ENCODE measurements at regions not wholly inside any gene's neighbourhood (a gene's known extent, or its start where the extent isn't known, plus 50 kb on each side); places are given as distances from the start of the nearest gene placed in this dataset.

DNA sequence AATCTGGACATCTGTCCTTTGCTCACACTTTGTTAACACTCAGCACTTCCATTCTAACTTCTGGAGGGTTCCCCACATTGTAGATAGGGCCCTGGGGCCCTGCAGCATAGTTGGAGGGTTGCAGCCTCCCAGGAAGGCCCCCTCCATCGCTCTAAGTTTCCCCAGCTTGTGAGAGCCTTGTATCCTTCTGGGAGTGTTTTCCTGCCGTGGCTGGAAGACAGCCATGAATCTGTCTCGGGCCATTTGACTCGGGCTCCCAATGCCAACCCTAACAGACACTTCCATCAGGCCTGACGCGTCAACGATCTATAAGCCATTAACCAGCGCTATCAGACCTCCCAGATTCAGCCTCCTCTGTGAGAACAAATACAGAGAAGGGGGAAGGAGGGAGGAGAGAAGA is 263.7 kb upstream of the RPL38 start:
- no peak overlapping the region for H3K14ac ChIP-seq (ENCODE audit: insufficient read length)
- FAIRE-seq (no peak), DNase-seq (ENCODE audit: low read depth in 1 of 2, low spot score in 2 of 2) (no peak)
- no peak overlapping the region for H3K23ac ChIP-seq (ENCODE audit: insufficient read length)
- H4K91ac ChIP-seq (replicated peaks; ENCODE audit: insufficient read length, low read length), result no peak overlapping the region
- H2BK15ac ChIP-seq (ENCODE audit: low read length), result no peak overlapping the region
- H3K4me3 ChIP-seq (ENCODE audit: extremely low read depth in 1 of 4, insufficient read depth in 2 of 4, low read depth in 3 of 4, low read length in 4 of 4), result no peak overlapping the region
- no peak overlapping the region for H2BK120ac ChIP-seq (replicated peaks; ENCODE audit: low read depth, low read length)
- no peak overlapping the region for H3K4me2 ChIP-seq (ENCODE audit: insufficient read depth in 1 of 2, low read depth in 2 of 2, low read length in 2 of 2)
- no peaks in the 10 kb centered on the region for H3K79me1 ChIP-seq (ENCODE audit: low read depth, low read length)
- no peaks in the 10 kb centered on the region for H3K9me3 ChIP-seq (ENCODE audit: insufficient read depth in 2 of 2, low read depth in 1 of 2, low read length in 1 of 2)
- no peak overlapping the region for H2BK5ac ChIP-seq (ENCODE audit: low read depth, low read length)
- CTCF ChIA-PET (ENCODE audit: partially characterized antibody), result interaction anchor here (1.3 to 1.4 kb wide), 2 partner anchors 10 to 57 kb away, joined by 6 to 7 read pairs; no protein-coding TSS in a partner anchor
- no peak overlapping the region for H2BK20ac ChIP-seq (ENCODE audit: low read length)
- no peak overlapping the region for H3K27ac ChIP-seq (ENCODE audit: low read depth, low read length)
- no peak overlapping the region for H4K8ac ChIP-seq (ENCODE audit: extremely low read depth, insufficient read depth, low read length)
- no peak overlapping the region for H3K9ac ChIP-seq (replicated peaks in 1 of 4; ENCODE audit: extremely low read depth in 1 of 4, low read depth in 3 of 4, low read length in 3 of 4)
- H4K5ac ChIP-seq (ENCODE audit: insufficient read length, low read depth, low read length), result no peak overlapping the region
- H3K56ac ChIP-seq (replicated peaks; ENCODE audit: insufficient read length, low read depth, low read length), result no peak overlapping the region
- 70% methylated on average over 4 of the region's 8 CpGs; no CpG with 5 or more reads in 1 of the 2 experiments for WGBS, 2 experiments (ENCODE audit: extremely low coverage in 1 of 2, insufficient coverage in 1 of 2, insufficient read length in 1 of 2, insufficient replicate concordance in 2 of 2, low coverage in 1 of 2, low lambda C conversion rate in 2 of 2, missing lambda C conversion rate in 1 of 2)
- H2BK12ac ChIP-seq (ENCODE audit: low read depth, low read length), result no peak overlapping the region
- no peaks in the 10 kb centered on the region; the same call in 1 of the 2 replicates for H3K23me2 ChIP-seq (ENCODE audit: low read depth, low read length)
- no peak overlapping the region for H3K18ac ChIP-seq (ENCODE audit: extremely low read depth, low read length)
- H2AK5ac ChIP-seq (ENCODE audit: low read depth, low read length), result no peak overlapping the region
- H2AFZ ChIP-seq (ENCODE audit: low read length), result no peak overlapping the region
- no peaks in the 10 kb centered on the region for H3K36me3 ChIP-seq (ENCODE audit: control insufficient read depth in 2 of 4, insufficient read depth in 4 of 4, low read length in 3 of 4)
- H4K20me1 ChIP-seq (replicated peaks in 1 of 2; ENCODE audit: control insufficient read depth in 1 of 2, insufficient read depth in 2 of 2, low read length in 2 of 2), result no peaks in the 10 kb centered on the region
- no peak overlapping the region for H3K4ac ChIP-seq (replicated peaks; ENCODE audit: insufficient read length, low read depth, low read length)
- no peaks in the 10 kb centered on the region for H3K79me2 ChIP-seq (ENCODE audit: control insufficient read depth in 1 of 2, insufficient read depth in 2 of 2, low read length in 2 of 2)
- POLR2A ChIA-PET (ENCODE audit: partially characterized antibody), result interaction anchor here (0.6 to 1.0 kb wide), 2 partner anchors 11 to 12 kb away, joined by 3 to 4 read pairs; no protein-coding TSS in a partner anchor
- no peaks in the 10 kb centered on the region for H3K4me1 ChIP-seq (replicated peaks in 1 of 4; ENCODE audit: control insufficient read depth in 3 of 4, insufficient read depth in 4 of 4, low read length in 3 of 4)
- no peaks in the 10 kb centered on the region for H3K27me3 ChIP-seq (replicated peaks in 1 of 4; ENCODE audit: control insufficient read depth in 3 of 4, extremely low read depth in 1 of 4, insufficient read depth in 3 of 4, low read length in 3 of 4)
- TF ChIP-seq CEBPB (IDR thresholded peaks at IDR 0.05; ENCODE audit: low read depth, low read length), result no peak
- no peak for TF ChIP-seq BCL11A (IDR thresholded peaks at IDR 0.05; ENCODE audit: low read depth in 2 of 2, low read length in 2 of 2)
- no peak for TF ChIP-seq CBX5 (IDR thresholded peaks at IDR 0.05; ENCODE audit: low read depth, low read length)
- no peak for TF ChIP-seq TAF1 (IDR thresholded peaks at IDR 0.05; ENCODE audit: low read depth, low read length)
- no peak for TF ChIP-seq EZH2 (IDR thresholded peaks at IDR 0.05; ENCODE audit: low read depth, low read length, severe bottlenecking)
- TF ChIP-seq CHD2 (IDR thresholded peaks at IDR 0.05; ENCODE audit: low read length), result no peak
- TF ChIP-seq USF2 (IDR thresholded peaks at IDR 0.05; ENCODE audit: low read length), result no peak
- TF ChIP-seq EGR1 (IDR thresholded peaks at IDR 0.05; ENCODE audit: borderline replicate concordance, low read depth, low read length), result no peak
- TF ChIP-seq CTCF (IDR thresholded peaks at IDR 0.05; ENCODE audit: control extremely low read depth in 1 of 3, insufficient read depth in 1 of 3, low read depth in 1 of 3, low read length in 3 of 3), result no peak
- TF ChIP-seq PHF8 (conservative IDR thresholded peaks at IDR 0.05; ENCODE audit: low read depth, low read length), result no peak
- TF ChIP-seq RAD21 (IDR thresholded peaks at IDR 0.05 in 1 of 2, conservative IDR thresholded peaks at IDR 0.05 in 1 of 2; ENCODE audit: low read depth in 2 of 2, low read length in 2 of 2), result no peak
